ENCODE measurements at regions not wholly inside any gene's neighbourhood (a gene's known extent, or its start where the extent isn't known, plus 50 kb on each side); places are given as distances from the start of the nearest gene placed in this dataset.
"Not testable (repeated sequence)": the region's sequence is repeated elsewhere in the genome, so short reads cannot be mapped to it uniquely, and the experiment has no call there.

DNA sequence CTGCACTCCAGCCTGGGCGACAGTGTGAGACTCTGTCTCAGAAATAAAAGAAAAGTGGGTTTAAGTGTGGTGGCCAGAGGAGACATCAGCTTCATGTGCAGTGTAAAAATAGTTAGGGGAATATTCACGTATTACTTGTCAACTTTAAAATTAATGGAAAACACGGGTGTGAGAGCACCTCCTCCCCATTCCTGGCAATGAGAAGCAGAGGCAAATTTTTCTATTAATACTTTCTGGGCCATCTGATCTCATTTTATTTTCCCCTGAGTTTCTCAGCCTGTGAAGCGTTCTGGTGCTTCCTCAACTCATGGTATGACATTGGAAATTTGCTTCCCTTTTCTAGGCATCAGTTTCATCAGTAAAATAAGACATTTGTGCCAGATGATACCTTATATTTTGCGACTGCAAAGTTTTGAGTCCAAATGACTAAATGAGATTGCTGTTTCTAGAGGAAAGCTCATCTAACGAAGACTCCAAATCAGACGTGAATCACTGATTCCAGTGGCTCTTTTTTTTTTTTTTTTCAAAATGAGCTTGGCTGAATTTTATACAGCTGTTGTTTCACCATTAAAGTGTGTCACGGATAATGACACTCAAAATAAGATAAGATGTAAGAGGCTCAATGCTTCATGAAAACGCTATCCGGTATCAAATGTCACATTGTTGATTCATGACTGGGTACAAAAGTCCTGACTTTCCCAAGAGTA lies 104.6 kb downstream of the MSX2 start:
- no peak for DNase-seq

DNA sequence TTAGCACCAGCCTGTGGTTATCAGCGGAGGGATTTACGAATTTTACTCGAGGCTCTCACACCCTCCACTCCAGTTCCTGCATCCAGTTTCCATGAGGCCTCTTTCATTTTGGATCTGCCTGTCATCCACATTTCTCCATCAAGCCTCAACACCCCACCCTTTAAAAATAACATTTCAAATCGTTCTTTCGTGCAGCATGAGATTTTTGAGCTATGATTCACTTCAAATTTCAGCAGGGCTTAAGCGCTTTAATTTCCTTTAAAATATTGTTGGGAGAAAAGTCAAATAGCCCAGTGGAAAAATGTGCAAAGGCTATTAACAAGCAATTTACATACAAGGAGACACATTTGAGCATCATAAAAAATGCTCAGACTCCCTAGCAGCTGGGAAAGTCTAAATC lies 103.2 kb downstream of the MSX2 start:
- peak; percentile 84 for DNase-seq

DNA sequence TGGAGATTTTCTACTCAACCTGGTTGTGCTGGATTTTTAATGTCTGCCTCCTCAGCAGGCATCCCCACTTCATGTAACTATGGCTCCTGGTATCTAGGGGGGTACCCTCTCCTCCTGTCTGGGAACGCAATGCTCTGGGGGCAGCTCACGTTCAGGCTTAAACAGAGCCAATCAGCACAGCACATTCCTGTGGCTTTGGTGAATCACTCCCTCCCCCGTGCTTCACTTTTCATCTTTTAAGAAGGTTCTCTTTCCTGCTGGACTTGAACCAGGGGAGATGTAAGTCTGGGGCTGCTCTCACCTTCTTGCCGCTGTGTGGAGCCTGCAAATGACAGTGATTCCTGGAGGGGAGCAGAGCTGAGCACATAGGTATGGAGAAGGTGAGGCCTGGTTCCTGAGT lies 101.2 kb downstream of the MSX2 start:
- peak; percentile 75 for DNase-seq

DNA sequence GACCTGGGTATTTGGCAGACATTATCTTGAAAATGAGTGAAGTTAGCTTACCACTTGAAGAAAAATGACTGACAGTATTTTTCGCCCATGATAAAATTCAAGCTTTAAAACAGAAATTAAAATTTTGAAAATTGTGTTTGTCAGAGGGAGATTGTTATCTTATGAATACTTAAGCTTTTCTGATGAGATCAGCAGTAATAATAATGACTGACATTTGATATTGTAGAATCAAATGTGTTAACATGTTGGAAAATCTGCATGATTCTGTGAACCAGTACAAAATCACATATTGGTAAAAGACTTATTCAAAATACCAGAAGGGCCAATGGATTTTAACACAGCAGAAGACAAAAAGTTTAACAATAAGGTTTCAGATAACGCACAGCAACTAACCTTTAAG lies 94.0 kb downstream of the MSX2 start:
- DNase-seq, result no peak

DNA sequence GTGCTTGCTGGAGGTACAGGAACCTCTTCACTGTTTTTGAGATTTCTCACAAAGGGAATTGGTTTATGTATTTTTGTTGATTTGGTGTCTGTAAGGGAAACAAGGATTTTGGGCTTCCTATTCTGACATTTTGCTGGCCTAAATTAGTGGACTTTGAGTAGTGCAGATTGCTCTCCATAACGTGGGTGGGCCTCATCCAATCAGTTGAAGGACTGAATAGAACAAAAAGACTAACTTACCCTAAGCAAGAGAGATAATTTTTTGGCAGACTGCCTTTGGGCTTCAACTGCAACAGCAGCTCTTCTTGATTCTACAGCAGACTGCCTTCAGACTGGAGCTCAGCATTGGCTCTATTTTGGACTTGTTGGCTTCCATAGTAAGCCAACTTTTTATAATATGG lies 93.2 kb downstream of the MSX2 start:
- DNase-seq, result no peak

- no peak for DNase-seq
Observed at GRCh38 chr5:174816858-174817257, 92.5 kb downstream of the MSX2 start.

- no peak for DNase-seq
Observed at GRCh38 chr5:174811438-174811837, 87.1 kb downstream of the MSX2 start.

- no peak for DNase-seq
Observed at GRCh38 chr5:174810796-174811195, 86.4 kb downstream of the MSX2 start.

DNA sequence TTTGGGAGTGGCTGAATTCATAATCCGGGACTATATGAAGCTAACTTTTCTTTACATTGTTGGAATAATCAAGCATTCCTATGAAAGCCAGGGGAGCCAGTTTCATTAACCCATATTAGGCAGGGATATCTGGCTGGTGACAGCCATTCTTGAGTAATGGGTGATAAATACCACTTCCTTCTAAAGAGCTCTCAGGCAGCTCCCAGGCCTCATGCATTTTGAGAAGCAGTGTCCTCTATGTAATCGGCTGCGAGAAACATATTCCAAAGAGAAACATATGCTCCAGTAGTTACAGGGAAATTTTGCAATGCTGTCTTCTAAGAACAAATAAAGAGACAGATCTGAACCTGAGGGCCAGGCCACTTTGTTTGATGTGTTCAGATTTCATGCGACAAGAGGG lies 83.1 kb downstream of the MSX2 start:
- peak; percentile 72 for DNase-seq

- no peak for DNase-seq
Observed at GRCh38 chr5:174806729-174807128, 82.3 kb downstream of the MSX2 start.

DNA sequence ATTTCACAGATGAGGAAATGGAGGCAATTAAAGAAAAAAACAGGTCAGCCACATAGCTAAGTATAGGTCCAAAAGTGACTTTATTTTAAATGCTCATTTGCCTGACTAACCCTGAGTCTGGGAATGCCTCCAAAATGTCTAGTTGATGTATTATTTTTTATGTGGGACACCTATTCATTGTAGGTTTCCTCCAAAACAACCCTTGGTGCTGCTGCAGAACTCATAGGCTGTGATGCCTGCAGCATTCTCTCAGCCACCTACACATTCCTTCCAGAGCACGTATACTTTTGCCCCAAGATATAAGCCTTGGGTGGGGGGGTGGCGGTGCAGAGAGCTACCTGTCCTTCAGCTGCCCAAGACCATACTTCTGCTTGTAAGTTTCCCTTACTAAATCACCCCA lies 77.4 kb downstream of the MSX2 start:
- peak; percentile 39 for DNase-seq

GRCh38 chr5:174800435-174800834 lies 76.1 kb downstream of the MSX2 start:
- DNase-seq, result no peak

- peak; percentile 91 for DNase-seq
Observed at GRCh38 chr5:174799121-174799520, 74.7 kb downstream of the MSX2 start.

GRCh38 chr5:174798551-174798951 lies 74.2 kb downstream of the MSX2 start:
- peak; percentile 59 for DNase-seq

GRCh38 chr5:174796711-174797192 lies 72.4 kb downstream of the MSX2 start:
- no peak for DNase-seq

DNA sequence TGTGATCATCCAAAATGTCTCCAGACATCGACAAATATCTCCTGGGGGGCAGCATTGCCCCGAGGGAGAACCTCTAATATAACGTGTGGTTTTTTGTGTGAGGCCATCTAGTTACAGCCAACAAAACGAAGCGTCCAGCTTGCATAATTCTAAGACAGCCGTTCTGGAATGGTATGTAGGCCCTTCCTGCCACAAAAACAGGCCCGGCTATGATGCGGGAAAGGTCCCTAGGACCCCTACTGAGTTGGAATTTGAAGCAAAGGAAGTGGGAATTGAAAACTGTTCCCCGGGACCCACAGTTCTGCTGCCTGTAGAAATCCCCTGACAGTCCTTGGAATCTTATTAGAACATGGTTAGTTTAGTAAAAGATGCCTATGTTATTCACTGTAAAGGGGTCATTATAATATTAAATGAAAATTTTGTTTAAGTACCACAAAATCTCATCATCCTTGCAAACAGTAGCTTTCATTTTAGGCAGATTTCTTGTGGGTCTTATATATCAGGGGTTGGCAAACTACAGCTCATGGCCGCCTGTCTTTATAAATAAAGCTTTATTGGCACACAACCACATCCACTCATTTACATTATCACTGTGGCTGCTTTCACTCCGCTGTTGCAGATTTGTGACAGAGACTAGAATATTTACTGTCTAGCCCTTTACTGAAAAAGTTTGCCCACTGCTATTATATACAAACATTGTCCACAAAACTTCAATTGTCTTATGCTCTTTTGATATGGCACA lies 70.7 kb downstream of the MSX2 start:
- peak; percentile 86 for DNase-seq

- DNase-seq, result peak; percentile 72
Observed at GRCh38 chr5:174793684-174794328, 69.4 kb downstream of the MSX2 start.

DNA sequence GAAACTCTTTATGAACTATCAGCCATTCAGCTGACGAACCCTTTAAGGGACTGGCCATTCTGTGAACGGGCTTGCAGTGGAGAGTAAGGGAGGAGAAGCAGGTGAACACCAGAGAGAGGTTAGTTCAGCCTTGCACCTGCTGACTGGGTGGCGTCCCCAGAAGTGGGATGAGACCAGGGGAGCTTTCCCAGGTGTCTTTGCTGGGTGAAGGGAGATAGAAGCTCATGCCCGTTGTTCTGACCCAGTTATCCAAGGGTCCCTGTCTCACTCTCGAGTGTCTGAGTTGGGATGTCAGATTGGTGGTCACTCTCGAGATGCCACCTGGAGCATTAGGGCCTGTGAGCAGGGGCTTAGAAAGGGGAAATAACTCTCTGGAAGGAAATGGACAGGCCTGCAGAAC lies 68.7 kb downstream of the MSX2 start:
- DNase-seq, result no peak

- not testable (repeated sequence) for DNase-seq
Observed at GRCh38 chr5:174792265-174792664, 67.9 kb downstream of the MSX2 start.

GRCh38 chr5:174790906-174791305 lies 66.5 kb downstream of the MSX2 start:
- DNase-seq, result no peak

DNA sequence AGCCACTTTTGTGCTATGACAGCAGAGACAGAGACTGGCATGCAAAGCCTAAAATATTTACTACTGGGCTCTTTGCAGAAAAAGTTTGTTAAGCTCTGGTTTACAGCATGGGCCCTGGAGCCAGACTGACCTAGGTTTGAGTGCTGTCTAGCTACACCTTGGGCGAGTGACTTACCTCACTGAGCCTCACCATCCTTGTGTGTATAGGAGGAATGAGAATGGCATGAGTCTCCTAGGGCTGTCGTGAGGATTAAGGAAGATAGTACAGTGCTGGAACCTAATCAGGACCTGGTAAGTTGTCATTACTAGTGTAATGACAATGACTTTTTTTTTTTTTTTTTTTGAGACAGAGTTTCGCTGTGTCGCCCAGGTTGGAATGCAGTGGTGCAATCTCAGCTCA lies 65.2 kb downstream of the MSX2 start:
- DNase-seq, result no peak

- no peak for DNase-seq
Observed at GRCh38 chr5:174785120-174785680, 60.8 kb downstream of the MSX2 start.
